Neural cell (in vitro differentiated cells): ENCODE measurements at regions not wholly inside any gene's neighbourhood (a gene's known extent, or its start where the extent isn't known, plus 50 kb on each side); places are given as distances from the start of the nearest gene placed in this dataset.

Source experiments
- H2AFZ ChIP-seq: fragments of 200-600, 300-800 bp; sonication (generic), shearing (Covaris generic); 2 replicates; pipeline ENCODE4 v1.6.0; 2014; ENCODE audit warnings: low read depth, mild to moderate bottlenecking, antibody characterized with exemption, low read length, moderate library complexity
- H3F3A ChIP-seq: fragments of 200-600 bp; shearing (Covaris generic); 2 replicates; pipeline ENCODE4 v1.6.1; 2016; ENCODE audit warnings: mild to moderate bottlenecking, moderate library complexity, mixed read lengths, antibody characterized with exemption, low read length; ENCODE audit not compliant: insufficient read depth, poor library complexity, severe bottlenecking
- H3K27ac ChIP-seq: fragments of 200-600, 300-800 bp; sonication (generic), shearing (Covaris generic); 2 replicates; pipeline ENCODE4 v1.5.1; 2014; ENCODE audit warnings: mild to moderate bottlenecking, low read length, moderate library complexity
- H3K27me3 ChIP-seq: fragments of 300-800, 200-600 bp; sonication (generic), shearing (Covaris generic); 2 replicates; pipeline ENCODE4 v1.6.0; 2014; ENCODE audit warnings: mild to moderate bottlenecking, low read depth, low read length, moderate library complexity; ENCODE audit not compliant: insufficient read depth
- H3K36me3 ChIP-seq: fragments of 300-800, 200-600 bp; sonication (generic), shearing (Covaris generic); 2 replicates; pipeline ENCODE4 v1.5.1; 2014; ENCODE audit warnings: mild to moderate bottlenecking, antibody characterized with exemption, low read length, moderate library complexity; ENCODE audit not compliant: insufficient read depth
- H3K4me2 ChIP-seq: fragments of 300-800, 200-600 bp; sonication (generic), shearing (Covaris generic); 2 replicates; pipeline ENCODE4 v1.6.0; 2014; ENCODE audit warnings: mild to moderate bottlenecking, low read length
- H3K4me3 ChIP-seq: fragments of 300-800, 200-600 bp; sonication (generic), shearing (Covaris generic); 2 replicates; pipeline ENCODE4 v1.5.1; 2014; ENCODE audit warnings: mild to moderate bottlenecking, low read length, moderate library complexity
- H3K79me2 ChIP-seq: fragments of 200-600 bp; shearing (Covaris generic); replicated peaks from 2 replicates; pipeline ENCODE4 v1.6.0; 2014; ENCODE audit warnings: mild to moderate bottlenecking, low read length, moderate library complexity; ENCODE audit not compliant: insufficient read depth
- H3K9ac ChIP-seq: fragments of 300-800, 200-600 bp; sonication (generic), shearing (Covaris generic); 2 replicates; pipeline ENCODE4 v1.6.1; 2016; ENCODE audit warnings: mild to moderate bottlenecking, low read length, mixed read lengths
- H3K9me2 ChIP-seq: fragments of 200-600 bp; shearing (Covaris generic); 2 replicates; pipeline ENCODE4 v1.6.1; 2016; ENCODE audit warnings: mild to moderate bottlenecking, low read length, mixed read lengths; ENCODE audit not compliant: insufficient read depth
- H3K9me3 ChIP-seq: fragments of 200-600, 300-800 bp; sonication (generic), shearing (Covaris generic); 2 replicates; pipeline ENCODE4 v1.6.1; 2016; ENCODE audit warnings: mild to moderate bottlenecking, mixed run types, low read length, moderate library complexity, mixed read lengths
- H4K20me1 ChIP-seq: fragments of 200-600 bp; shearing (Covaris generic); 2 replicates; pipeline ENCODE4 v1.6.1; 2016; ENCODE audit warnings: mild to moderate bottlenecking, mixed run types; ENCODE audit not compliant: insufficient read depth
- EP300 ChIP-seq: fragments of 450-650 bp; conservative IDR thresholded peaks from 2 replicates; pipeline ENCODE4 v1.6.1; 2014; ENCODE audit warnings: antibody characterized with exemption, mild to moderate bottlenecking, moderate library complexity; ENCODE audit not compliant: poor library complexity, severe bottlenecking
- EZH2 ChIP-seq: fragments of 200-600, 300-800 bp; shearing (Covaris generic), sonication (generic); IDR thresholded peaks from 2 replicates; pipeline ENCODE4 v1.6.1; 2014; ENCODE audit warnings: antibody characterized with exemption, low read length, borderline replicate concordance, mild to moderate bottlenecking; ENCODE audit not compliant: insufficient read depth, poor library complexity, severe bottlenecking
- MXI1 ChIP-seq: fragments of 450-650 bp; conservative IDR thresholded peaks from 2 replicates; pipeline ENCODE4 v1.6.1; 2014; ENCODE audit warnings: antibody characterized with exemption, mild to moderate bottlenecking; ENCODE audit not compliant: poor library complexity, severe bottlenecking
- POLR2AphosphoS5 ChIP-seq: IDR thresholded peaks from 2 replicates; pipeline ENCODE4 v1.6.1; 2012
- RAD21 ChIP-seq: fragments of 450-650 bp; conservative IDR thresholded peaks from 2 replicates; pipeline ENCODE4 v1.6.1; 2014; ENCODE audit warnings: antibody characterized with exemption, mild to moderate bottlenecking, moderate library complexity
- SMC3 ChIP-seq: fragments of 450-650 bp; conservative IDR thresholded peaks from 2 replicates; pipeline ENCODE4 v1.6.1; 2014; ENCODE audit warnings: antibody characterized with exemption, mild to moderate bottlenecking, moderate library complexity; ENCODE audit not compliant: poor library complexity
- TAF1 ChIP-seq: IDR thresholded peaks from 2 replicates; pipeline ENCODE4 v1.6.1; 2012; ENCODE audit warnings: low read depth
- TF ChIP-seq, protein P1 (sequence below): fragments of 450-650 bp; IDR thresholded peaks from 2 replicates; pipeline ENCODE4 v1.5.1; 2014; ENCODE audit warnings: antibody characterized with exemption, mild to moderate bottlenecking, moderate library complexity; ENCODE audit not compliant: poor library complexity, severe bottlenecking
- TF ChIP-seq, protein P2 (sequence below): IDR thresholded peaks from 2 replicates; pipeline ENCODE4 v1.6.1; 2012; ENCODE audit warnings: borderline replicate concordance

DNA sequence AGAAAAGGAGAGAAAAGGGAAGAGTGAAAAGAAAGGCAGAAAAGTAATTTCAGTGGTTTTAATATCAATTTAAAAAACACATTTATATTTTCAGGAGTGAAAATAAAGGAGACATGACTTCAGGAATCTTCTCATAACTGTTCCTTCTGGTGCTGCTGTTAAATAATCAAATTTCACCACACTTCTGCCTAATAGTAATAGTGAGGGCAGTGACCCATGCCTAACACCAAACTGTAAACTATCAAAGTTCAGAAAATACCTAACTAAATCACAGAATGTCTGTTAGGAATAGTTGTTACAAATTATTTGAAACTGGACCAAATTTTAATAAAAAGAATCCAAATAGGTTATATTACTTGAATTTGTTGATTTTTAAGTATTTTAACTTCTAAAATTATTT, 169.4 kb downstream of the RPL10L start:
- H3K4me2 ChIP-seq: no peak overlapping the region
- no peaks in the 10 kb centered on the region for H3K36me3 ChIP-seq
- no peaks in the 10 kb centered on the region for H3K9me2 ChIP-seq
- H3K27me3 ChIP-seq: no peaks in the 10 kb centered on the region
- TF ChIP-seq, protein P1, sequence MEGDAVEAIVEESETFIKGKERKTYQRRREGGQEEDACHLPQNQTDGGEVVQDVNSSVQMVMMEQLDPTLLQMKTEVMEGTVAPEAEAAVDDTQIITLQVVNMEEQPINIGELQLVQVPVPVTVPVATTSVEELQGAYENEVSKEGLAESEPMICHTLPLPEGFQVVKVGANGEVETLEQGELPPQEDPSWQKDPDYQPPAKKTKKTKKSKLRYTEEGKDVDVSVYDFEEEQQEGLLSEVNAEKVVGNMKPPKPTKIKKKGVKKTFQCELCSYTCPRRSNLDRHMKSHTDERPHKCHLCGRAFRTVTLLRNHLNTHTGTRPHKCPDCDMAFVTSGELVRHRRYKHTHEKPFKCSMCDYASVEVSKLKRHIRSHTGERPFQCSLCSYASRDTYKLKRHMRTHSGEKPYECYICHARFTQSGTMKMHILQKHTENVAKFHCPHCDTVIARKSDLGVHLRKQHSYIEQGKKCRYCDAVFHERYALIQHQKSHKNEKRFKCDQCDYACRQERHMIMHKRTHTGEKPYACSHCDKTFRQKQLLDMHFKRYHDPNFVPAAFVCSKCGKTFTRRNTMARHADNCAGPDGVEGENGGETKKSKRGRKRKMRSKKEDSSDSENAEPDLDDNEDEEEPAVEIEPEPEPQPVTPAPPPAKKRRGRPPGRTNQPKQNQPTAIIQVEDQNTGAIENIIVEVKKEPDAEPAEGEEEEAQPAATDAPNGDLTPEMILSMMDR: no peak
- TF ChIP-seq TAF1: no peak
- TF ChIP-seq MXI1: no peak
- TF ChIP-seq POLR2AphosphoS5: no peak
- no peak for TF ChIP-seq SMC3
- H3K9ac ChIP-seq: no peak overlapping the region
- H3K27ac ChIP-seq: no peak overlapping the region
- H3K9me3 ChIP-seq: no peaks in the 10 kb centered on the region
- no peaks in the 10 kb centered on the region for H3K79me2 ChIP-seq
- no peak overlapping the region for H2AFZ ChIP-seq
- no peak overlapping the region for H3K4me3 ChIP-seq
- no peaks in the 10 kb centered on the region for H3F3A ChIP-seq
- H4K20me1 ChIP-seq: no peaks in the 10 kb centered on the region

- Histone ChIP-seq H2AFZ (no peak overlapping the region), H3K9me2 (no peaks in the 10 kb centered on the region), H3K27me3 (no peaks in the 10 kb centered on the region), H3K9me3 (no peaks in the 10 kb centered on the region), H4K20me1 (no peaks in the 10 kb centered on the region), H3K36me3 (no peaks in the 10 kb centered on the region), H3K27ac (no peak overlapping the region), H3K79me2 (no peaks in the 10 kb centered on the region), H3K9ac (no peak overlapping the region), H3F3A (no peaks in the 10 kb centered on the region), H3K4me2 (no peak overlapping the region), H3K4me3 (no peak overlapping the region)
- TF ChIP-seq EZH2: no peak
- no peak for TF ChIP-seq SMC3
- no peak for TF ChIP-seq TAF1
- TF ChIP-seq POLR2AphosphoS5: no peak
- TF ChIP-seq MXI1: no peak
- TF ChIP-seq RAD21: no peak
- TF ChIP-seq EP300: no peak
- TF ChIP-seq, protein P2, sequence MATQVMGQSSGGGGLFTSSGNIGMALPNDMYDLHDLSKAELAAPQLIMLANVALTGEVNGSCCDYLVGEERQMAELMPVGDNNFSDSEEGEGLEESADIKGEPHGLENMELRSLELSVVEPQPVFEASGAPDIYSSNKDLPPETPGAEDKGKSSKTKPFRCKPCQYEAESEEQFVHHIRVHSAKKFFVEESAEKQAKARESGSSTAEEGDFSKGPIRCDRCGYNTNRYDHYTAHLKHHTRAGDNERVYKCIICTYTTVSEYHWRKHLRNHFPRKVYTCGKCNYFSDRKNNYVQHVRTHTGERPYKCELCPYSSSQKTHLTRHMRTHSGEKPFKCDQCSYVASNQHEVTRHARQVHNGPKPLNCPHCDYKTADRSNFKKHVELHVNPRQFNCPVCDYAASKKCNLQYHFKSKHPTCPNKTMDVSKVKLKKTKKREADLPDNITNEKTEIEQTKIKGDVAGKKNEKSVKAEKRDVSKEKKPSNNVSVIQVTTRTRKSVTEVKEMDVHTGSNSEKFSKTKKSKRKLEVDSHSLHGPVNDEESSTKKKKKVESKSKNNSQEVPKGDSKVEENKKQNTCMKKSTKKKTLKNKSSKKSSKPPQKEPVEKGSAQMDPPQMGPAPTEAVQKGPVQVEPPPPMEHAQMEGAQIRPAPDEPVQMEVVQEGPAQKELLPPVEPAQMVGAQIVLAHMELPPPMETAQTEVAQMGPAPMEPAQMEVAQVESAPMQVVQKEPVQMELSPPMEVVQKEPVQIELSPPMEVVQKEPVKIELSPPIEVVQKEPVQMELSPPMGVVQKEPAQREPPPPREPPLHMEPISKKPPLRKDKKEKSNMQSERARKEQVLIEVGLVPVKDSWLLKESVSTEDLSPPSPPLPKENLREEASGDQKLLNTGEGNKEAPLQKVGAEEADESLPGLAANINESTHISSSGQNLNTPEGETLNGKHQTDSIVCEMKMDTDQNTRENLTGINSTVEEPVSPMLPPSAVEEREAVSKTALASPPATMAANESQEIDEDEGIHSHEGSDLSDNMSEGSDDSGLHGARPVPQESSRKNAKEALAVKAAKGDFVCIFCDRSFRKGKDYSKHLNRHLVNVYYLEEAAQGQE: no peak
- TF ChIP-seq, protein P1: no peak
Observed at GRCh38 chr14:46480817-46481216, 170.8 kb downstream of the RPL10L start.
